Heart right ventricle (tissue), 16 donors: ENCODE measurements at regions not wholly inside any gene's neighbourhood (a gene's known extent, or its start where the extent isn't known, plus 50 kb on each side); places are given as distances from the start of the nearest gene placed in this dataset.

Experiments used
- ATAC-seq, 8 donors: fragments of 200-7000 bp; cut with Tn5 transposase; one replicate each; pipeline ENCODE4 v1.9.1; 2020; ENCODE audit warnings: mild to moderate bottlenecking in 8 of 8, moderate library complexity in 8 of 8, moderate number of reproducible peaks in 1 of 8
- DNase-seq, 2 donors: peaks; one replicate each; pipeline ENCODE4 v3.0.0-alpha.2; 2020
- H3K27ac ChIP-seq, 10 donors: fragments of 200-600 bp; sonication (generic) in 2 of 10; one replicate each; pipeline versions ENCODE4 v1.5.0 to v1.8.0; 2020 to 2022; ENCODE audit warnings: mild to moderate bottlenecking in 3 of 10
- H3K27me3 ChIP-seq, 7 donors: fragments of 200-600 bp; one replicate each; pipeline ENCODE4 v1.8.0; 2021 to 2022; ENCODE audit warnings: mild to moderate bottlenecking in 2 of 7
- H3K36me3 ChIP-seq, 9 donors: fragments of 200-600 bp; sonication (generic) in 1 of 9; one replicate each; pipeline versions ENCODE4 v1.5.0 to v1.8.0; 2020 to 2022; ENCODE audit warnings: mild to moderate bottlenecking in 2 of 9
- H3K4me1 ChIP-seq, 9 donors: fragments of 200-600 bp; sonication (generic) in 1 of 9; one replicate each; pipeline versions ENCODE4 v1.5.0 to v1.8.0; 2020 to 2022; ENCODE audit warnings: mild to moderate bottlenecking in 4 of 9
- H3K4me3 ChIP-seq, 10 donors: fragments of 200-600 bp; sonication (generic) in 2 of 10; one replicate each; pipeline versions ENCODE4 v1.5.0 to v1.8.0; 2020 to 2022; ENCODE audit warnings: mild to moderate bottlenecking in 7 of 10, moderate library complexity in 2 of 10
- H3K9me3 ChIP-seq, 11 donors: fragments of 200-600 bp in 10 of 11; sonication (generic) in 2 of 11; one replicate each; pipeline versions ENCODE4 v1.5.0 to v1.8.0; 2013 to 2022; ENCODE audit warnings: mild to moderate bottlenecking in 2 of 11, control low read depth in 1 of 11, moderate library complexity in 1 of 11
- WGBS, 2 donors: extraction: QIAGEN DNeasy Blood & Tissue Kit; methylation state at CpG; one replicate each; pipeline ENCODE4 v1.1.7; 2013; ENCODE audit warnings: inconsistent platforms in 1 of 2; 5-methylcytosine and 5-hydroxymethylcytosine counted together
- intact Hi-C, 10 donors: fragments of 100-400 bp; cut with DNase I; formaldehyde crosslinking; loops; one replicate each; pipeline versions ENCODE4 v1.11.1 to v1.14.2; 2022
- TF ChIP-seq, protein P1 (sequence below), 9 donors: fragments of 200-600 bp; sonication (generic) in 2 of 9; IDR thresholded peaks; one replicate each; pipeline versions ENCODE4 v1.5.0 to v1.8.0; 2021 to 2022; ENCODE audit warnings: antibody characterized with exemption in 9 of 9, mild to moderate bottlenecking in 5 of 9, moderate library complexity in 1 of 9
- donor health status: Arrhythmogenic right ventricular cardiomyopathy.
- donor health status: ischemic (EF 13 %, LVEDD 7.1; RV severe dilation, severe dysfunction).
- donor health status: healthy with polysubstance abuse.
- donor health status: DM: no; HTN: yes; CAD: no.
- donor health status: DM: no; HTN: no; CAD: no.
- donor health status: ischemic (EF 25% LVEDD 6.9; RV normal size, moderate dysfunction).
- donor health status: ischemic (EF 25% LVEDD 5.7; RV mildly dilated, moderate dysfunction).
- donor health status: healthy.
- donor health status: DM: yes; HTN: yes; CAD: no.
- donor health status: Ischemic cardiomyopathy.
- donor health status: ischemic (EF 35%, LVEDD 5.7; RV mildly dilated, moderate dysfunction).
- donor health status: nonischemic (EF 11% LVEDD 7.7; RV severe dilation, severe dysfunction).
- donor health status: DM: yes; HTN: yes; CAD: no.
- donor health status: PGD.
- donor health status: ischemic (EF 29% LVEDD 5.4; RV normal size, mild dysfunction).
- donor health status: nonischemic (EF 23%, LVEDD 6.1; RV moderate dilation, normal function).

DNA sequence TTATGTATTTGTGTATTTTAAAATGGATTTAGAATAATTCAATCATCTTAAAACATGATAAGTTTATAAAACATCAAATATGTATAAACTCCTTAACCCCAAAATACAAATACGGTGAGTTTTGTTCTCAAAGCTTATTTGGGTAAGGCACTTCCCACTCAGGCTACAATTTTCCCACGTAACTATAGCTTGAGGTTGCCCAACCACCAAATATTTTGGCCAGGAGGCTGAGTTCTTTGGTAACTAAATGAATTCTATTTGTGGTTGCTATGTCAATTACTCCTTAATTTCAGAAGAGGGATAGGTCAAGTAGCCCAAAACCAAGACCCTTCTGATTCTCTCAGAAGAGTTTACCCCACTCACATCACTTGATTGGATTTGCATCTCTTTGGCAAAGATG is 70.4 kb downstream of the MYL12B start:
- intact Hi-C loops, result no loop called here
- TF ChIP-seq, protein P1, sequence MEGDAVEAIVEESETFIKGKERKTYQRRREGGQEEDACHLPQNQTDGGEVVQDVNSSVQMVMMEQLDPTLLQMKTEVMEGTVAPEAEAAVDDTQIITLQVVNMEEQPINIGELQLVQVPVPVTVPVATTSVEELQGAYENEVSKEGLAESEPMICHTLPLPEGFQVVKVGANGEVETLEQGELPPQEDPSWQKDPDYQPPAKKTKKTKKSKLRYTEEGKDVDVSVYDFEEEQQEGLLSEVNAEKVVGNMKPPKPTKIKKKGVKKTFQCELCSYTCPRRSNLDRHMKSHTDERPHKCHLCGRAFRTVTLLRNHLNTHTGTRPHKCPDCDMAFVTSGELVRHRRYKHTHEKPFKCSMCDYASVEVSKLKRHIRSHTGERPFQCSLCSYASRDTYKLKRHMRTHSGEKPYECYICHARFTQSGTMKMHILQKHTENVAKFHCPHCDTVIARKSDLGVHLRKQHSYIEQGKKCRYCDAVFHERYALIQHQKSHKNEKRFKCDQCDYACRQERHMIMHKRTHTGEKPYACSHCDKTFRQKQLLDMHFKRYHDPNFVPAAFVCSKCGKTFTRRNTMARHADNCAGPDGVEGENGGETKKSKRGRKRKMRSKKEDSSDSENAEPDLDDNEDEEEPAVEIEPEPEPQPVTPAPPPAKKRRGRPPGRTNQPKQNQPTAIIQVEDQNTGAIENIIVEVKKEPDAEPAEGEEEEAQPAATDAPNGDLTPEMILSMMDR (IDR thresholded peaks at IDR 0.05), result no peak
- Histone ChIP-seq H3K4me1 (no peaks in the 10 kb centered on the region), H3K4me3 (no peak overlapping the region), H3K36me3 (no peaks in the 10 kb centered on the region), H3K27ac (no peak overlapping the region), H3K9me3 (no peaks in the 10 kb centered on the region), H3K27me3 (no peaks in the 10 kb centered on the region)
- ATAC-seq (no peak), DNase-seq (no peak)
- WGBS, 2 donors, result 92 to 96% methylated on average over 2 of the region's 2 CpGs

DNA sequence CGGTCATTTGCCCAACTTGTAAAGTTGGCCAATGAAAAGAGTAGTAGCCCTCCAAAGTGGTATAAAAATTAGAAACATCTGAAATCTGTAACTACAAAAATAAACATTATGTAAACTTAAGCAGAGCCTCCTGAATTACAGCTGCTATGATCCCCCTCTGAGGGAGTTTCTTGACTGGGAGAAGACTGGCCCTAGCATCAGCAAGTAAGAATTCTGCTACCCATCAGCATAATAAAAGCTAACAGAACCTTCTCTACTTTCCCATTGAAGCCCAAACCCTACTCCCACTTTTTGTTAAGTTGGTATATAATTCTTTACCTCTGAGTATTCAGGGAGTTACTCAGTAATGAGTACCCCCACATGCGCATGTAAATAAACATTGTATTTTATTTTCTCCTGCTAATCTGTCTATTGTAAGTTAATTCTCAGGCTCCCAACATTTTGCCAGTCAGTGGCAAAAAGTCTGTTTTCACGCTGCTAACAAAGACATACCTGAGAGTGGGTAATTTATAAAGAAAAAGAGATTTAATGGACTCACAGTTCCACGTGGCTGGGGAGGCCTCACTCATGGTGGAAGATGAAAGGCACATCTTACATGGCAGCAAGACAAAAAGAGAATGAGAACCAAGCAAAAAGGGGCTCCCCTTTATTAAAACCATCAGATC is 71.3 kb downstream of the MYL12B start:
- 83 to 86% methylated on average over 4 of the region's 4 CpGs for WGBS, 2 donors
- H3K4me1 ChIP-seq, result no peaks in the 10 kb centered on the region
- TF ChIP-seq, protein P1 (IDR thresholded peaks at IDR 0.05), result no peak
- ATAC-seq, result no peak
- H3K4me3 ChIP-seq, result no peak overlapping the region
- intact Hi-C loops, result no loop called here
- H3K9me3 ChIP-seq, result no peaks in the 10 kb centered on the region
- no peak overlapping the region for H3K27ac ChIP-seq
- no peaks in the 10 kb centered on the region for H3K36me3 ChIP-seq
- no peak for DNase-seq
- no peaks in the 10 kb centered on the region for H3K27me3 ChIP-seq

DNA sequence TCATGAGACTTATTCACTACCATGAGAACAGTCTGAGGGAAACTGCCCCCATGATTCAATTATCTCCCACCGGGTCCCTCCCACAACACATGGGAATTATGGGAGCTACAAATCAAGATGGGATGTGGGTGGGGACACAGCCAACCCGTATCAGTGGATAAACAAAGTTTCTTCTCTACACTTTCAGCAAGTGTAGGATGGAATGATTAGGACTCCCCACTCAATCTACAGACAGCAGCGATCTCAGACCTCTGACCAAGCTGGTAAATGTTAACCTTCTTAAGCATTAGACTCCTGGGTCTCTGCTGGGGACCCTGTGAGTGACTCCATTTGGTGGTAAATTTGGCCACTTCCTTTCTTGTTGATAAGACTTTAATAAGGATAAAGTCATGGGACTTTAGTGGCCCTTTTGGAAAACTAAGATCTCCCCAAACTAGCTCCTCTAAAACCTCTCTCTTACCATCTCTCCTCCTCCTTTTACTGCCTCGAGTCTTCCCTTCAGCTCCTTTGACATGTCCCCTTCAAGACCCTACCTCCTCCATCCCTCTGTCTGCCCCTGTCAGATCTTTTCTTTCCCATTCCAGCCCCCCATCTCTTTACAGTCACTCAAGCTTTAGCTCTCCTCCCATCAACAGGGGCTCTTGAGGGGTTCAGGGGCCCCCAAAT is 71.9 kb downstream of the MYL12B start:
- ATAC-seq (no peak), DNase-seq (no peak)
- WGBS, 2 donors, result 63 to 72% methylated on average over 4 of the region's 4 CpGs
- TF ChIP-seq, protein P1 (IDR thresholded peaks at IDR 0.05), result no peak
- H3K9me3 ChIP-seq, result no peaks in the 10 kb centered on the region
- H3K4me3 ChIP-seq, result no peak overlapping the region
- intact Hi-C loops, result no loop called here
- H3K36me3 ChIP-seq, result no peaks in the 10 kb centered on the region
- no peaks in the 10 kb centered on the region for H3K27me3 ChIP-seq
- H3K27ac ChIP-seq, result no peak overlapping the region
- H3K4me1 ChIP-seq, result no peaks in the 10 kb centered on the region

DNA sequence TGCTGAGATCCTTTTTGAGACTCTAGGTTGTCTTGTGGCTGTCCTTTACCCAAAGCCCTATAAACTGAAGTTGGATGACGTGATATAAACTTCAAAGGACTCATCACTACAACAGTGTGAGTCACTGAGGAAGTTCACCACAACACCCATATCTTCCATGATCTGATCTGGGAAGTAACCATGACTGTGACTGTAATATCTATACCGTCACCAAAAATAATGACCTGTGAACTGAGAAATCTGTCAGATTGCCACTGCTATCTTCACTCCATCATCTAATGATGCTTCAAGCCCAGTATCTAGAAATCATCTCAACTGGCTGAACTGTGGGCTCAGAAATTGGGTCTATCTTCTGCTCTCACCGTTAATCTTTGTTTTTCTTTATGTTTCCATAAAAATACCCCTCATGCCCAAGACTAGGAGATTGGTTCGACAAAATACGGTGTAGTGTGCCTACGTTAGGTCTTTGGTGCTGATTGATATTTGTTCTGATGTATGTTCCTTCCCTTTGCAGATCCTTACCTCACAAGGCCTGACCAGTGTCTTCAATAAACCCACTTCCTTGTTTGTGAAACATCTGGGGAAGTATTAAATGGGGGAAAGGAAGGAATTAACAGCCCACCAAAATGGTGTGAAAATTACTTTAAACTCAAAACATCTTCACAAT is 78.2 kb downstream of the MYL12B start:
- Histone ChIP-seq H3K4me3 (no peak overlapping the region), H3K4me1 (no peaks in the 10 kb centered on the region), H3K27me3 (no peaks in the 10 kb centered on the region), H3K27ac (no peak overlapping the region), H3K9me3 (peaks cover 0 to 6% (median 0%) of the 10 kb centered on the region in 11 donors), H3K36me3 (no peaks in the 10 kb centered on the region)
- DNase-seq, result no peak
- 87 to 91% methylated on average over 6 of the region's 6 CpGs for WGBS, 2 donors
- no peak for ATAC-seq
- intact Hi-C loops, result no loop called here
- TF ChIP-seq, protein P1 (IDR thresholded peaks at IDR 0.05), result no peak
